HEK293 (cell line): ENCODE measurements at regions not wholly inside any gene's neighbourhood (a gene's known extent, or its start where the extent isn't known, plus 50 kb on each side); places are given as distances from the start of the nearest gene placed in this dataset.

ENCODE experiments used
- CTCF ChIA-PET: fragments of 350-600 bp; formaldehyde crosslinking; extraction: SDS; loops from one replicate; lab custom pipeline; 2021; ENCODE audit warnings: antibody characterized with exemption; lab: Yijun Ruan, JAX
- POLR2A ChIA-PET: fragments of 300-600 bp; formaldehyde crosslinking; extraction: SDS; loops from one replicate; lab custom pipeline; 2020; ENCODE audit warnings: antibody characterized with exemption, inconsistent platforms; lab: Yijun Ruan, JAX
- H3K27ac ChIP-seq: fragments of 200-500 bp; sonication (Bioruptor generic); 2 replicates; pipeline ENCODE4 v1.5.1; 2014; ENCODE audit warnings: low read depth, low read length, control low read depth, inconsistent platforms; ENCODE audit errors: extremely low read depth
- H3K36me3 ChIP-seq, 2 experiments: fragments of 200-500 bp in 1 of 2; sonication (Bioruptor generic) in 1 of 2; 1 replicate in 1 of 2; 2 replicates in 1 of 2; pipeline ENCODE4 v1.5.1; 2014 to 2017; ENCODE audit warnings: inconsistent platforms in 2 of 2, low read length in 2 of 2; ENCODE audit not compliant: control insufficient read depth in 2 of 2, insufficient read depth in 1 of 2
- H3K4me1 ChIP-seq: fragments of 200-500 bp; sonication (Bioruptor generic); 2 replicates; pipeline ENCODE4 v1.5.1; 2014; ENCODE audit warnings: mild to moderate bottlenecking, low read length, inconsistent platforms; ENCODE audit not compliant: control insufficient read depth, insufficient read depth
- H3K4me3 ChIP-seq: 2 replicates; pipeline ENCODE4 v1.5.1; 2011; ENCODE audit warnings: low read depth, mild to moderate bottlenecking, control low read depth, low read length, moderate library complexity
- H3K9me3 ChIP-seq: fragments of 200-500 bp; sonication (Bioruptor generic); 2 replicates; pipeline ENCODE4 v1.5.1; 2014; ENCODE audit warnings: low read depth, low read length, inconsistent platforms; ENCODE audit not compliant: control insufficient read depth, insufficient read depth
- GLIS1 ChIP-seq: fragments of 450-650 bp; formaldehyde crosslinking; IDR thresholded peaks from 2 replicates; pipeline ENCODE4 v1.5.1; 2016; ENCODE audit warnings: missing biosample characterization, missing genetic modification characterization
- HIC1 ChIP-seq: fragments of 450-650 bp; formaldehyde crosslinking; IDR thresholded peaks from 2 replicates; pipeline ENCODE4 v1.5.1; 2016; ENCODE audit warnings: missing biosample characterization, missing genetic modification characterization
- KLF1 ChIP-seq: fragments of 450-650 bp; formaldehyde crosslinking; IDR thresholded peaks from 2 replicates; pipeline ENCODE4 v1.5.1; 2016; ENCODE audit warnings: missing biosample characterization, missing genetic modification characterization
- MYNN ChIP-seq: fragments of 450-650 bp; formaldehyde crosslinking; IDR thresholded peaks from 2 replicates; pipeline ENCODE4 v1.5.1; 2016; ENCODE audit warnings: missing biosample characterization, missing genetic modification characterization, borderline replicate concordance
- OSR2 ChIP-seq: fragments of 450-650 bp; formaldehyde crosslinking; IDR thresholded peaks from 2 replicates; pipeline ENCODE4 v1.5.1; 2016; ENCODE audit warnings: missing biosample characterization, missing genetic modification characterization
- RBAK ChIP-seq: fragments of 450-650 bp; formaldehyde crosslinking; IDR thresholded peaks from 2 replicates; pipeline ENCODE4 v1.5.1; 2016; ENCODE audit warnings: missing biosample characterization, missing genetic modification characterization
- SCRT1 ChIP-seq: fragments of 450-650 bp; formaldehyde crosslinking; IDR thresholded peaks from 2 replicates; pipeline ENCODE4 v1.5.1; 2016; ENCODE audit warnings: missing biosample characterization, missing genetic modification characterization, borderline replicate concordance
- YY1 ChIP-seq: fragments of 450-650 bp; formaldehyde crosslinking; IDR thresholded peaks from 2 replicates; pipeline ENCODE4 v1.5.1; 2018; ENCODE audit warnings: missing biosample characterization, missing genetic modification characterization
- ZBTB20 ChIP-seq: fragments of 450-650 bp; formaldehyde crosslinking; IDR thresholded peaks from 2 replicates; pipeline ENCODE4 v1.5.1; 2016; ENCODE audit warnings: missing biosample characterization, missing genetic modification characterization
- ZBTB21 ChIP-seq: fragments of 450-650 bp; formaldehyde crosslinking; IDR thresholded peaks from 2 replicates; pipeline ENCODE4 v1.5.1; 2017; ENCODE audit warnings: missing biosample characterization, missing genetic modification characterization
- ZNF148 ChIP-seq: fragments of 450-650 bp; formaldehyde crosslinking; IDR thresholded peaks from 2 replicates; pipeline ENCODE4 v1.5.0; 2017; ENCODE audit warnings: missing biosample characterization, missing genetic modification characterization, borderline replicate concordance
- ZNF184 ChIP-seq: fragments of 450-650 bp; IDR thresholded peaks from 2 replicates; pipeline ENCODE4 v1.5.1; 2018; ENCODE audit warnings: missing biosample characterization, mild to moderate bottlenecking, missing genetic modification characterization
- ZNF202 ChIP-seq: fragments of 450-650 bp; formaldehyde crosslinking; IDR thresholded peaks from 2 replicates; pipeline ENCODE4 v1.5.1; 2016; ENCODE audit warnings: missing biosample characterization, missing genetic modification characterization, borderline replicate concordance
- ZNF274 ChIP-seq, 2 experiments: fragments of 200-500 bp in 1 of 2; fragments of 450-650 bp in 1 of 2; sonication (Bioruptor generic) in 1 of 2; formaldehyde crosslinking in 1 of 2; IDR thresholded peaks; 2 replicates each; pipeline versions ENCODE4 v1.5.1 to v1.6.1; 2014 to 2016; ENCODE audit warnings: borderline replicate concordance in 1 of 2, inconsistent platforms in 1 of 2, low read length in 1 of 2, missing biosample characterization in 1 of 2, missing genetic modification characterization in 1 of 2
- ZNF311 ChIP-seq: fragments of 450-650 bp; formaldehyde crosslinking; IDR thresholded peaks from 2 replicates; pipeline ENCODE4 v1.5.1; 2017; ENCODE audit warnings: missing biosample characterization, missing genetic modification characterization, borderline replicate concordance
- ZNF362 ChIP-seq: fragments of 450-650 bp; formaldehyde crosslinking; IDR thresholded peaks from 2 replicates; pipeline ENCODE4 v1.5.1; 2016; ENCODE audit warnings: missing biosample characterization, missing genetic modification characterization
- ZNF398 ChIP-seq: fragments of 450-650 bp; formaldehyde crosslinking; IDR thresholded peaks from 2 replicates; pipeline ENCODE4 v1.5.1; 2017; ENCODE audit warnings: missing biosample characterization, missing genetic modification characterization
- ZNF488 ChIP-seq: fragments of 450-650 bp; formaldehyde crosslinking; IDR thresholded peaks from 2 replicates; pipeline ENCODE4 v1.5.1; 2016; ENCODE audit warnings: missing biosample characterization, missing genetic modification characterization
- ZNF521 ChIP-seq: fragments of 450-650 bp; formaldehyde crosslinking; IDR thresholded peaks from 2 replicates; pipeline ENCODE4 v1.5.1; 2017; ENCODE audit warnings: missing biosample characterization, mild to moderate bottlenecking, missing genetic modification characterization
- ZNF544 ChIP-seq: fragments of 450-650 bp; formaldehyde crosslinking; IDR thresholded peaks from 2 replicates; pipeline ENCODE4 v1.5.0; 2017; ENCODE audit warnings: missing biosample characterization, missing genetic modification characterization
- ZNF580 ChIP-seq: fragments of 450-650 bp; formaldehyde crosslinking; IDR thresholded peaks from 2 replicates; pipeline ENCODE4 v1.5.1; 2016; ENCODE audit warnings: missing biosample characterization, missing genetic modification characterization
- ZNF585B ChIP-seq: fragments of 450-650 bp; formaldehyde crosslinking; IDR thresholded peaks from 2 replicates; pipeline ENCODE4 v1.5.1; 2016; ENCODE audit warnings: missing biosample characterization, missing genetic modification characterization
- ZNF670 ChIP-seq: fragments of 450-650 bp; formaldehyde crosslinking; IDR thresholded peaks from 2 replicates; pipeline ENCODE4 v1.5.1; 2016; ENCODE audit warnings: missing biosample characterization, missing genetic modification characterization, low read depth
- ZSCAN16 ChIP-seq: fragments of 450-650 bp; formaldehyde crosslinking; IDR thresholded peaks from 2 replicates; pipeline ENCODE4 v1.5.1; 2016; ENCODE audit warnings: missing biosample characterization, missing genetic modification characterization

GRCh38 chr11:11210446-11210845 is 142.6 kb downstream of the CSNK2A3 start:
- Histone ChIP-seq H3K27ac (no peak overlapping the region), H3K9me3 (no peaks in the 10 kb centered on the region), H3K4me1 (no peaks in the 10 kb centered on the region), H3K36me3 (no peaks in the 10 kb centered on the region), H3K4me3 (no peak overlapping the region)
- CTCF ChIA-PET = interaction anchor here (0.7 kb wide), 1 partner anchor 172 kb away, joined by 3 read pairs; no protein-coding TSS in a partner anchor
- TF ChIP-seq SCRT1 (no peak), ZNF362 (tag by site-specific recombination) (no peak), MYNN (tag by site-specific recombination) (no peak), ZNF398 (tag by site-specific recombination) (no peak), ZSCAN16 (tag by site-specific recombination) (no peak), ZNF488 (no peak), ZNF580 (no peak), ZNF202 (no peak), YY1 (tag by site-specific recombination) (no peak), GLIS1 (tag by site-specific recombination) (no peak), KLF1 (tag by site-specific recombination) (no peak), ZNF544 (tag by site-specific recombination) (no peak), ZNF521 (tag by site-specific recombination) (no peak), OSR2 (tag by site-specific recombination) (no peak), ZBTB21 (tag by site-specific recombination) (no peak), ZNF274 (IDR thresholded peaks at IDR 0.05; ENCODE audit: low read length) (no peak), ZNF274 (tag by site-specific recombination; IDR thresholded peaks at IDR 0.05; ENCODE audit: borderline replicate concordance) (no peak), RBAK (tag by site-specific recombination) (no peak), ZNF184 (tag by site-specific recombination) (no peak), ZNF670 (tag by site-specific recombination) (no peak), ZNF311 (tag by site-specific recombination) (no peak)
- POLR2A ChIA-PET = no interaction called here

- H3K4me3 ChIP-seq = no peak overlapping the region
- ChIA-PET CTCF (interaction anchor here (0.7 kb wide), 1 partner anchor 171 kb away, joined by 3 read pairs; no protein-coding TSS in a partner anchor), POLR2A (no interaction called here)
- H3K4me1 ChIP-seq = no peaks in the 10 kb centered on the region
- H3K9me3 ChIP-seq = no peaks in the 10 kb centered on the region
- H3K27ac ChIP-seq = no peak overlapping the region
- no peaks in the 10 kb centered on the region for H3K36me3 ChIP-seq
- TF ChIP-seq ZNF148 (tag by site-specific recombination) = no peak
- TF ChIP-seq ZNF585B (tag by site-specific recombination) = no peak
- TF ChIP-seq HIC1 (tag by site-specific recombination) = no peak
- no peak for TF ChIP-seq ZBTB20 (tag by site-specific recombination)
Observed at GRCh38 chr11:11209967-11210366, 143.1 kb downstream of the CSNK2A3 start.
